HG03064 (cell line): ENCODE measurements at regions not wholly inside any gene's neighbourhood (a gene's known extent, or its start where the extent isn't known, plus 50 kb on each side); places are given as distances from the start of the nearest gene placed in this dataset.

Experiments used
- ATAC-seq: cut with Tn5 transposase; IDR thresholded peaks from one replicate; pipeline ENCODE4 v1.9.1; 2021; ENCODE audit warnings: low read depth; ENCODE audit not compliant: unreplicated experiment

- no peak for ATAC-seq
Observed at GRCh38 chr1:81452693-81453366, 347.9 kb upstream of the ADGRL2 start.

- no peak for ATAC-seq
Observed at GRCh38 chr1:81449786-81450185, 350.9 kb upstream of the ADGRL2 start.

DNA sequence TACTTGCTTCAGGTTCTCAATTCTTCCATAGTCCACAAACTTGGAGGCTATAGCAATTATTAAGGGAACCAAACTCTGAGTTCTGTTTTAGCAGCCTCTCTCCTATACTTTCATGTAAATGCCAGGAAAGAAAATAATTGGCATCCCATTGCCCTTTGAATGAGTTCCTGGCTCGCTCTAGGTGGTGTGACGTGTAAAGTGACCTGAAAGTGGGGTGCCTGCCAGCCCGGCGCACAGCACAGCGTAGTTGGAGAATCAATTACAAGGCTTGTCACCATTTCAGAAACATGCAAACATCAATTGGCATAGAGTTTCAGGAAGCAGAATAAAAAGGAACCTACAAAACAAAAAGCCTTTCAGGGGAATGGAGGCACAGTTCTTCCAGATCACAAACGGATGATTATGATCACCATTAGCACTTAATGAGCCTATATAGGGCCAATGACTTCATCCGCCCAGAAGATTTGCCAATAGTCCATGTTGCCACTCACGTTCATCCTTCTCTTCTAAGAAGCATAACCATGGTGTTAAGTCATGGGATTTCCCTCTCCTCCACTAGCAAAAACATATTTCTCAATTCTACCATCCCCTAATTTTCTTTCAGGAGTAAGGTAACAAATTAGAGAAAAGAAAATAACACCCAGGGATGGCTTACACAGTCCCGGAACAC lies 354.6 kb upstream of the ADGRL2 start:
- ATAC-seq: no peak

GRCh38 chr1:81443288-81443687 lies 357.4 kb upstream of the ADGRL2 start:
- no peak for ATAC-seq

DNA sequence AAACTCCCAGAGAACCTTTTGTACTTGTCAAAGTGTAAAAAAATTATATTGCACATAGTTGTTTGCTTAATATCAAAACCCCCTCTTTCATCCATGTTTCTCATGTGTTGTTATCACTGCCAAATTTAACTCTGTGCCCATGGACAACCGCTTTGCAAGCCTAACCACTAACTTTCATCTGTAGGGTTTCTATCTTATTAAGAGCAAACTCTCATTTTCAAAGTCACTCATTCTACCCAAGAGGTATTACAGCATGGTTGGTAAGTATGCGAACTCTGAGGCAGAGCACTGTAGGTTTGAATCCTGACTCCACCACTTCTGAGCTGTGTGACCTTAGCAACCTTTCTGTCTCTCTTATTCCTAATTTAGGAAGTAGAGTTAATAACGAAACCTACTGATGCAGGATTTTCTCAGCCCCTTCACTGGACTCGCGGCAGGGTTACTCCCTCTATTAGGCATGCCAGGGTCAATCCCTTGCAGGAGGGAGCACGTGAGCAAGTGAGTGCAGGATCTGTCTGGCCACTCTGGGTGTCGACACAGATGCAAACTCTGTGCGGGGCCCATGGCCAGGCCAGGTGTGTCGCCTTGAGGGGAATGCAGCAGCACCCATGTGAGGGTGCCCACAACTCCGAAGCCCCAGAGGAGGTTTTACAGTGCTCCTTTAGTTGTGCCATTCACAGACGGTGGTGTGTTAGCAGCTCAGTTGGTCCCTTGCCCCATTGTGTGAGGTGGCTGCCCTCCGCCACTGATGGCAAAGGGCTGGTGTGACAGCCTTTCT lies 361.5 kb upstream of the ADGRL2 start:
- ATAC-seq: no peak

DNA sequence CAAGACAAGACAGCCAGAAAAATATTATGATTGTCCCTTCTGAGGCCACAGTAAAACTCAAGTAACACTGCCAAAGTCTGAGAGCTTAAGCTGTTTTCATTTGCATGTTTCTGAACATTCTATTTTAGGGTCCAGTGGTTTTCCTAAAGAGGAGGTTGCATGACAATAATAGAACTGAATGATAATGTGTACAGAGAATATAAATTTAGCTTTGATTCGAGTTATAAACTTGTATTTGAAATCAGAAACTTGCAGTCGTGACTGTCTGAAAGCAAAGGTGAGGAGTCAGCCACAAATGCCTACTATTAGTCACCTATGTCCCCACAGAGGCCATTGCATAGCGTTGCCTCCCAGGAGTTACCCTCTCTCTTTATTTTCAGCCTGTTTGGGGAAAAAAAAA lies 363.1 kb upstream of the ADGRL2 start:
- peak; percentile 55 for ATAC-seq

GRCh38 chr1:81437213-81437612 lies 363.5 kb upstream of the ADGRL2 start:
- ATAC-seq: no peak

GRCh38 chr1:81435175-81435574 lies 365.6 kb upstream of the ADGRL2 start:
- no peak for ATAC-seq

GRCh38 chr1:81433676-81434075 lies 367.1 kb upstream of the ADGRL2 start:
- ATAC-seq: no peak

DNA sequence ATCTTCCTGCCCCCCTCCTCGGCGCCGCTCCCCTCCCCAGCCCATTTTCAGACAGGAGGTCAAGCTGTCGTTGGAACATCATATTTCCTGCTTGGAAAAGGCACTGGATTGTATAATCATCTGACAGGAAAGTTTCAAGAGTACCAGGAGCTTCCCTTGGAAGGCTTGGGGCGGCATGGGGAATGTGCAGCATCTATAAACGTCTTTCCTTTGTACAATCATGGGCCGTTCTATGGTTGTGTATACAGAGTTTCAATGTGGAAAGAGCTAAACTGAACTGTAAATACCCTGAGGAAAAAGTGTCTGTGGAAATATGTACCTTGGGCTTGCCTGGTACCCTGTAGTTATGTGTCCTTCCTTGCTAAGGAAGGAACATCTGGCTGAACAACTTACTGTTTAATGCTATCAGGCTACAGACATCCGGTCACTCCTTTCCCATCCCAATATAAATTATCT lies 368.1 kb upstream of the ADGRL2 start:
- no peak for ATAC-seq

- no peak for ATAC-seq
Observed at GRCh38 chr1:81432059-81432458, 368.7 kb upstream of the ADGRL2 start.

- no peak for ATAC-seq
Observed at GRCh38 chr1:81431624-81432000, 369.1 kb upstream of the ADGRL2 start.

DNA sequence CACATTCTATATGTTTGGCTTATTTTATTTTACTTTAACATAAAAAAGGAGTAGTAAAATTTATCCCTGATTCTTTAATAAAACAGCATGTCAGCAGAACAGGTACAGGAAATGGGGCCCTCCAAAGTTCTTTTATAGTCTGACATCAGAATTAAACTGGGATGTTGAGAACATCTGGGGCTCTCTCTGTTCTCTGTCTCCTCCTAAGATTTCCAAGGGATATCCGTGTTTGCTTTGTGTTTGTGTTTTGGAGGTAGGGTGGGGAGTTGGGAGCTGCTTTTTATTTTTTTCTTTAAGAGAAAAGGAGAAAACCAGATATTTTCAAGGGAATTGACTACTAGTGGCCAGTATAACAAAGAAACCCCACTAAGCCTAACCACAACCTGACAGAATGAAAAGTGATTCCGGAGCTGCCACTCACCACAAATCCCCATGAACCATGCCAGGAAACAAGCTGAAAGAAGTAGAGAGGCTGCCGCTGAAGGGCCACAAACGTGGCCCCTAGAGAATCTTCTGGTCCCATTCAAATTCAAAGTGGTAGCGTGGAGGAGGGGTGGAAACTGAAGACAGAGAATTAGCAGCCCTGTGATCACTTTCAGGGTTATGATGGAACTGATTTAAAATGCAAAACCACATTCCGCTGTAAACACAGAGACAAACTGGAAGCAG lies 369.6 kb upstream of the ADGRL2 start:
- no peak for ATAC-seq

DNA sequence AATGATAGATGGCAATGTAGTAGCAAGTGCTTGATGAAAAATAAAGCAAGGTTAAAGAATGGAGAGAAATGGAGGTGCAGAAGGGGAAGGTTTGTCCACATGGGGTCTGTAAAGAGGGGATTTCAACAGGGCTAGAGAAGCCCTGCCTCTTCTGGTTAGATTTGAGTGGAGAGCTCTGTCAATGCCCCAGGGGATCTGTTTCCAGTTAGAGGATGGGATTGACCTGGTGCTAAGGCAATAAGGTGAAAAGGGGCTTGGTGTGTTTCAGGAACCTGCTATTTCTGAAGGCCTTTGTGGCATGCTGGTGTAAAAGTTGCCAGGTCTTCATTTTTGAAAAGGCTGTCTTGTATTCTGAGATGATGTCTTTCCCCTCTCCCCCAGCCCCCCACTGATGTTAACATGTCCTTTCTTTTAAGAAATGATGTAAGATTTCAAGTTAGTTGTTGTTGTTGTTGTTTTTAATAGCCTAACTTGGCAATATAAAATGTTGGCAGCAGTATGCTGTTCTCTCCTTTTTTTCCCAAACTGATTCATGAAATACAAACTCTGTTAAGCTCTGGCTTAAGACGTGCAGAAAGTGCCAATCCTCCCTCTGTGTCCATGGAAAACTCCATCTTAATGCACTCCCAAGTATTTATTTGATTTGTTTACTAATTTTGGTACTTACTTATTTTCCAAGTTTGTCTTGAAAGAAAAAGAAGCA lies 370.3 kb upstream of the ADGRL2 start:
- ATAC-seq: no peak

DNA sequence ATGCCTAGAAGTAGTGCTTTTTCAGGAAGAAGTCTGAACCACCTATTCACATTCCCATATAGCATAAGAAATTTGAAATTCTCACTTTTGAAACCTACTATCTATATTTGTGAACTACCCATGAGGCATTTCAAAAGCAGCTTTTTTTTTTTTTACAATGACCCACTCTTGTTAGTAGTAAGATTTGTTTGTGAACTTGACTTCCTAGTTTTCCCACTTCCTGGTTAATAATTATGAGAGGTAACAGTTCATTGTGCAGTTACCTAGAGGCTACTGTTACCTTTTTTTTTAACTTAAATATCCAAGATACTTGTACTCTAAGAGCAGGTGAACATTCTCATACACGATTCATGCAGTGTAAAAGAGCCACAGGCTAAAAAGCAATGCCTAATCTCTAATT lies 371.7 kb upstream of the ADGRL2 start:
- ATAC-seq: no peak

DNA sequence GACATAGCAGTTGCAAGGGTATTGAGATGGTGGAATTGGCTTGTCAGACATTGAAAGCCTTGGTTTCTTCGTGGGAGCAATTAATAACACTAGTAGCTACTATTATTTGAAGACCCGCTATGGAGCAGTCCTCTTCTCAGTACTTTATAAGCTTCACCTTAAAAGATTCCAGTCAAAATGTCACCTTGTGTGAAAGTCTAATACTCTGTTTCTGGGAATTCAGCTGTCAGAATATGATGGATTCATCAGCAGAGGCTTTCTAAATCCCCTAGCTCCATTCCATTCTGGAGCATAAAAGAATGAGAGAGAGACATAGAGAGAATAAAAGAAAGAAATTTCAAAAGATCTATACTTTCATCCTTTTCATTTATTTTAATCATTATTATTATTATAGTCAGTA lies 375.9 kb upstream of the ADGRL2 start:
- no peak for ATAC-seq

- ATAC-seq: no peak
Observed at GRCh38 chr1:81424061-81424460, 376.7 kb upstream of the ADGRL2 start.

DNA sequence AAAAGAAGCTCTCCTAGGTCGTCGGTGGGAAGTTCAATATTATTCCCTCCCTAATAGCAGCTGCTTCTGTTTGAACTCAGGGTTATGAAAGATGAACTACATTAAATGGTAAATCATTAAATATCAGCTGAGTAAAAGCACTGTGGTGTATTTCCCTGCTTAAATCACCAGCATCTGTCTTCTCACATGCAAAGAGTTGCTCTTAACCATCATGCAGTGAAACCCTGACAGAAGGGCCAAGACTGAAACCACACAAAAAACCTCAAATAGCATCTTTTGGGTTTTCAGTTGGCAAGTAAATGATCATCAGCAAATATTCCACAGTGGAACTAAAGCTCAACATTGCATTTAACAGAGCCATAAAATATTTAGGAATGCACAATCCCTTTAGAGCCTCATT lies 380.0 kb upstream of the ADGRL2 start:
- peak; percentile 73 for ATAC-seq

DNA sequence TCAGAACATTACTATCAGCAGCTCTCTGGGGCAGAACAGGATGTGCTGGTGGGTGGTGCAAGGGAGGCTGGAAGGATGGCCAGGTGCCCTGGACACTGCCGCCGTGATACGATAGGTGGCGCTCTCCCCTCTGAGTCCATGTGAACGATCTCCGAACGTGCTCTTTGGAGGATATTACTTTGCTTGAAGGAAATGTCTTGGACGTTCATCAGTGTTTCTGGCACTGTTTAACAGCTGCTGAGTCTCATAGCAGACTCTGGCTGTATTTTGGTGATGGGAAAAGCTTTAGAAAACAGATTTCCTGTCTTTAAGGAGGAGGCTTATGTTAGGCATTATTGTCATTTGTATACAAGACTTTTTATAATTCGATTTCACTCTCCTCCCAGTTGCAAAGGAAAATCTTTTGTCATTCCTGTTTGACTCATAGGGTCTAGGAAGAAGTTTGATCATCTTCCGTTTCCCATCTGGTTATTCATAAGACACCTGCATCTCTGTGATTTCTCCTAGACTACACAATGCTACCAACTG lies 386.2 kb upstream of the ADGRL2 start:
- no peak for ATAC-seq

DNA sequence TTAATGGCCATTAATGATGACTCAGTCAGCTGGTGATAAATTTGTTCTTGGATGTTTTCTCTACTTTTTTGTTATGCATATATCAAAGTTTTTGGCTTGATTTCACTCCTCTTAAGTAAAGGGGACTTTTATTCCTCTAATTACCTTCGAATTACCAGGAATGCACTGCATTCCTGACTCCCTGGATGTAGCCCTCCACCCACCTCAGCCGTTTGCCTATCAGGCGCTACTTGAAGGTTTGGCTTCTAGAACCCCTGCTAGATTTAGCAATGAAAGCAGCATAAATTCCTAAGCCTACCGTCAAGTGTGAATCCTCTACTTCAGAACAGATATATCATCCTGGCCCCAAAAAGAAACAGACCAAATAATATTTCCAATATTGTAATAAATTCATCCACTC lies 387.8 kb upstream of the ADGRL2 start:
- no peak for ATAC-seq
